ENCODE measurements at regions not wholly inside any gene's neighbourhood (a gene's known extent, or its start where the extent isn't known, plus 50 kb on each side); places are given as distances from the start of the nearest gene placed in this dataset.

GRCh38 chr17:63309021-63309420 is 137.1 kb downstream of the CYB561 start:
- WGBS, 3 donors: 15 to 22% (median 20%) methylated on average over 2 of the region's 2 CpGs
- no peak overlapping the region for H3K4me3 ChIP-seq
- no peaks in the 10 kb centered on the region for H3K9me3 ChIP-seq
- H3K4me1 ChIP-seq (ENCODE audit: insufficient read depth): no peaks in the 10 kb centered on the region
- no peaks in the 10 kb centered on the region for H3K27me3 ChIP-seq
- no peak for DNase-seq
- no peak overlapping the region for H3K27ac ChIP-seq
- TF ChIP-seq CTCF (IDR thresholded peaks at IDR 0.05) (no peak), POLR2A (IDR thresholded peaks at IDR 0.05) (no peak), EP300 (IDR thresholded peaks at IDR 0.05) (no peak)
- intact Hi-C loops (cut with DNase I): no loop called here
- no peaks in the 10 kb centered on the region for H3K36me3 ChIP-seq

GRCh38 chr17:63311416-63311937 is 134.6 kb downstream of the CYB561 start:
- Histone ChIP-seq H3K4me1 (ENCODE audit: insufficient read depth) (no peaks in the 10 kb centered on the region), H3K9me3 (no peaks in the 10 kb centered on the region), H3K4me3 (no peak overlapping the region), H3K27me3 (no peaks in the 10 kb centered on the region), H3K27ac (no peak overlapping the region), H3K36me3 (no peaks in the 10 kb centered on the region)
- TF ChIP-seq CTCF (IDR thresholded peaks at IDR 0.05) (no peak), POLR2A (IDR thresholded peaks at IDR 0.05) (no peak), EP300 (IDR thresholded peaks at IDR 0.05) (no peak)
- DNase-seq: no peak
- intact Hi-C loops (cut with DNase I): no loop called here

DNA sequence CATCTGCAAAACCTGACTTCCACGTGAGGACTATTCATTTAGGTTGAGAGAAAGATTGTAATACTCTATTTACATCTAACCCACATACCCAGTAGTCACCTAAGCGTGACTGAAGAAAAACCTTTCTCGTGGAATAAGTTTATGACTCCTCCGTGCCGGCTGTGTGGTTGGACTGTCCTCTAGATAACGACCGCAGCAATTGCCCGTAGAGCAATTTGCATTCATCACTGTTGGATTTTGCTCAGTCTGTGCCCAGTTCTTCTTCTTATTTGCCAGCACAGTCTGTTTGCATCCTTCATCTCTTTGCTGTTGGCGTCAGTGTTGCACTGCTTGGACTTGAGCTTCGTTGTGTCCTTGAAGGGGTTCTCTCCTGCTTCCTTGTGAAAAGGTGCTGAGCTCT is 131.3 kb downstream of the CYB561 start:
- TF ChIP-seq POLR2A (IDR thresholded peaks at IDR 0.05) (no peak), CTCF (IDR thresholded peaks at IDR 0.05) (no peak), EP300 (IDR thresholded peaks at IDR 0.05) (no peak)

DNA sequence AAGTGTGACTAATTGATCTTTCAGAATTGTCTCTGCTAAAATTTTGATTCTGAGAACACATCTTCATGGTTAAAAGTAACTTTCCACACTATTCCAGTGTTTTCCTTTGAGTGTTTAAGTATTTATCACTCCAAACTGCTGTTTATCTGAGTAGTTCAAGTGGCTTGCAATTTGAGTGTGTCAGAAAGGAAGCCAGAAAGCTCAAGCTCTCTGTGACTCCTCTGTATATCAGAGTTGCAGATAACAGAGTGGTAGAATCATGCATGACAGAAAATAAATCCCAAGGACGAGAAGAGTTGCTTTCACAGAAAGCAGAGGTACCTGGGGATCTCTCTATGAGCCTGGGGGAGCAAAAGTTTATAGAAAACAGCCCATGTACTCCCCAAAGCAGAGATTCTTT is 130.0 kb downstream of the CYB561 start:
- TF ChIP-seq CTCF (IDR thresholded peaks at IDR 0.05) (no peak), EP300 (IDR thresholded peaks at IDR 0.05) (no peak), POLR2A (IDR thresholded peaks at IDR 0.05) (no peak)
- intact Hi-C loops (cut with DNase I): no loop called here
- H3K4me1 ChIP-seq (ENCODE audit: insufficient read depth): no peaks in the 10 kb centered on the region
- no peak overlapping the region for H3K4me3 ChIP-seq
- WGBS, 3 donors: 43 to 62% (median 60%) methylated on average over 1 of the region's 1 CpG
- H3K27ac ChIP-seq: no peak overlapping the region
- H3K9me3 ChIP-seq: no peaks in the 10 kb centered on the region
- H3K27me3 ChIP-seq: no peaks in the 10 kb centered on the region
- DNase-seq: no peak
- no peaks in the 10 kb centered on the region for H3K36me3 ChIP-seq

More for the DNA sequence above, 131.3 kb downstream of the CYB561 start:
- H3K36me3 ChIP-seq: no peaks in the 10 kb centered on the region
- WGBS, 3 donors: 91 to 92% (median 91%) methylated on average over 10 of the region's 10 CpGs
- intact Hi-C loops (cut with DNase I): no loop called here
- DNase-seq: no peak
- no peaks in the 10 kb centered on the region for H3K9me3 ChIP-seq
- H3K4me3 ChIP-seq: no peak overlapping the region
- no peaks in the 10 kb centered on the region for H3K27me3 ChIP-seq
- no peak overlapping the region for H3K27ac ChIP-seq
- H3K4me1 ChIP-seq (ENCODE audit: insufficient read depth): no peaks in the 10 kb centered on the region

All from ovary (tissue), 7 donors.